ENCODE measurements at regions not wholly inside any gene's neighbourhood (a gene's known extent, or its start where the extent isn't known, plus 50 kb on each side); places are given as distances from the start of the nearest gene placed in this dataset.

GRCh38 chr2:234247453-234248180 lies 197.1 kb downstream of the SPP2 start:
- DNase-seq (ENCODE audit: low read depth) = no peak

- no peak for DNase-seq (ENCODE audit: low read depth)
These were observed 195.4 kb downstream of the SPP2 start for GRCh38 chr2:234245945-234246344.

- DNase-seq (ENCODE audit: low read depth) = no peak
These were observed 193.5 kb downstream of the SPP2 start for GRCh38 chr2:234243871-234244565.

- no peak for DNase-seq (ENCODE audit: low read depth)
These were observed 191.9 kb downstream of the SPP2 start for GRCh38 chr2:234242459-234242836.

- DNase-seq (ENCODE audit: low read depth) = no peak
These were observed 191.4 kb downstream of the SPP2 start for GRCh38 chr2:234241656-234242458.

GRCh38 chr2:234240917-234241316 lies 190.4 kb downstream of the SPP2 start:
- DNase-seq (ENCODE audit: low read depth) = no peak

GRCh38 chr2:234235191-234235590 lies 184.7 kb downstream of the SPP2 start:
- DNase-seq (ENCODE audit: low read depth) = no peak

- no peak for DNase-seq (ENCODE audit: low read depth)
These were observed 181.0 kb downstream of the SPP2 start for GRCh38 chr2:234231460-234231859.

GRCh38 chr2:234219046-234219310 lies 168.5 kb downstream of the SPP2 start:
- DNase-seq (ENCODE audit: low read depth) = no peak

- no peak for DNase-seq (ENCODE audit: low read depth)
These were observed 168.0 kb downstream of the SPP2 start for GRCh38 chr2:234218266-234219045.

GRCh38 chr2:234212534-234212933 lies 162.0 kb downstream of the SPP2 start:
- DNase-seq (ENCODE audit: low read depth) = no peak

- DNase-seq (ENCODE audit: low read depth) = no peak
These were observed 161.3 kb downstream of the SPP2 start for GRCh38 chr2:234211797-234212196.

GRCh38 chr2:234206738-234207137 lies 156.2 kb downstream of the SPP2 start:
- no peak for DNase-seq (ENCODE audit: low read depth)

GRCh38 chr2:234204480-234204879 lies 154.0 kb downstream of the SPP2 start:
- no peak for DNase-seq (ENCODE audit: low read depth)

- no peak for DNase-seq (ENCODE audit: low read depth)
These were observed 152.9 kb downstream of the SPP2 start for GRCh38 chr2:234203135-234203984.

GRCh38 chr2:234202601-234203000 lies 152.1 kb downstream of the SPP2 start:
- DNase-seq (ENCODE audit: low read depth) = no peak

GRCh38 chr2:234199996-234200395 lies 149.5 kb downstream of the SPP2 start:
- no peak for DNase-seq (ENCODE audit: low read depth)

- no peak for DNase-seq (ENCODE audit: low read depth)
These were observed 148.5 kb downstream of the SPP2 start for GRCh38 chr2:234198976-234199375.

GRCh38 chr2:234195516-234195915 lies 145.0 kb downstream of the SPP2 start:
- DNase-seq (ENCODE audit: low read depth) = no peak

GRCh38 chr2:234193977-234194563 lies 143.6 kb downstream of the SPP2 start:
- DNase-seq (ENCODE audit: low read depth) = no peak

GRCh38 chr2:234191819-234192407 lies 141.4 kb downstream of the SPP2 start:
- DNase-seq (ENCODE audit: low read depth) = no peak

All from stimulated activated CD4-positive, alpha-beta T cell treated with anti-CD3 and anti-CD28 coated beads, Interleukin-2, amount 100 ng/mL, for 4 hours (primary cell).